ENCODE measurements at regions not wholly inside any gene's neighbourhood (a gene's known extent, or its start where the extent isn't known, plus 50 kb on each side); places are given as distances from the start of the nearest gene placed in this dataset.

- TF ChIP-seq MAFK (IDR thresholded peaks at IDR 0.05; ENCODE audit: low read depth, low read length) (no peak), CHD2 (IDR thresholded peaks at IDR 0.05; ENCODE audit: low read length) (no peak), RXRA (IDR thresholded peaks at IDR 0.05; ENCODE audit: insufficient read depth, low read depth, low read length) (no peak), ASH2L (IDR thresholded peaks at IDR 0.05; ENCODE audit: low read length) (no peak), POLR2A (IDR thresholded peaks at IDR 0.05; ENCODE audit: control extremely low read depth in 1 of 2, low read depth in 2 of 2, low read length in 2 of 2) (no peak), BCL11A (IDR thresholded peaks at IDR 0.05; ENCODE audit: low read depth in 2 of 2, low read length in 2 of 2) (no peak), EZH2 (IDR thresholded peaks at IDR 0.05; ENCODE audit: low read depth, low read length, severe bottlenecking) (no peak), TBP (IDR thresholded peaks at IDR 0.05; ENCODE audit: low read depth, low read length) (no peak)
- TF ChIP-seq, protein P1, sequence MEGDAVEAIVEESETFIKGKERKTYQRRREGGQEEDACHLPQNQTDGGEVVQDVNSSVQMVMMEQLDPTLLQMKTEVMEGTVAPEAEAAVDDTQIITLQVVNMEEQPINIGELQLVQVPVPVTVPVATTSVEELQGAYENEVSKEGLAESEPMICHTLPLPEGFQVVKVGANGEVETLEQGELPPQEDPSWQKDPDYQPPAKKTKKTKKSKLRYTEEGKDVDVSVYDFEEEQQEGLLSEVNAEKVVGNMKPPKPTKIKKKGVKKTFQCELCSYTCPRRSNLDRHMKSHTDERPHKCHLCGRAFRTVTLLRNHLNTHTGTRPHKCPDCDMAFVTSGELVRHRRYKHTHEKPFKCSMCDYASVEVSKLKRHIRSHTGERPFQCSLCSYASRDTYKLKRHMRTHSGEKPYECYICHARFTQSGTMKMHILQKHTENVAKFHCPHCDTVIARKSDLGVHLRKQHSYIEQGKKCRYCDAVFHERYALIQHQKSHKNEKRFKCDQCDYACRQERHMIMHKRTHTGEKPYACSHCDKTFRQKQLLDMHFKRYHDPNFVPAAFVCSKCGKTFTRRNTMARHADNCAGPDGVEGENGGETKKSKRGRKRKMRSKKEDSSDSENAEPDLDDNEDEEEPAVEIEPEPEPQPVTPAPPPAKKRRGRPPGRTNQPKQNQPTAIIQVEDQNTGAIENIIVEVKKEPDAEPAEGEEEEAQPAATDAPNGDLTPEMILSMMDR (IDR thresholded peaks at IDR 0.05; ENCODE audit: control extremely low read depth in 1 of 3, insufficient read depth in 1 of 3, low read depth in 1 of 3, low read length in 3 of 3): no peak
- TF ChIP-seq, protein P2, sequence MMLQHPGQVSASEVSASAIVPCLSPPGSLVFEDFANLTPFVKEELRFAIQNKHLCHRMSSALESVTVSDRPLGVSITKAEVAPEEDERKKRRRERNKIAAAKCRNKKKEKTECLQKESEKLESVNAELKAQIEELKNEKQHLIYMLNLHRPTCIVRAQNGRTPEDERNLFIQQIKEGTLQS (IDR thresholded peaks at IDR 0.05; ENCODE audit: insufficient read depth, low read depth, low read length): no peak
These were observed 79.8 kb upstream of the MAMDC2 start for GRCh38 chr9:69963803-69964202.

Data from H1 (cell line).